UCSD-AML1 (cell line): ENCODE measurements at regions not wholly inside any gene's neighbourhood (a gene's known extent, or its start where the extent isn't known, plus 50 kb on each side); places are given as distances from the start of the nearest gene placed in this dataset.
"Not testable (repeated sequence)": the region's sequence is repeated elsewhere in the genome, so short reads cannot be mapped to it uniquely, and the experiment has no call there.

Source experiments
- DNase-seq: peaks from one replicate; lab custom pipeline; 2025; ENCODE audit not compliant: unreplicated experiment; lab: John Stamatoyannopoulos, UW

DNA sequence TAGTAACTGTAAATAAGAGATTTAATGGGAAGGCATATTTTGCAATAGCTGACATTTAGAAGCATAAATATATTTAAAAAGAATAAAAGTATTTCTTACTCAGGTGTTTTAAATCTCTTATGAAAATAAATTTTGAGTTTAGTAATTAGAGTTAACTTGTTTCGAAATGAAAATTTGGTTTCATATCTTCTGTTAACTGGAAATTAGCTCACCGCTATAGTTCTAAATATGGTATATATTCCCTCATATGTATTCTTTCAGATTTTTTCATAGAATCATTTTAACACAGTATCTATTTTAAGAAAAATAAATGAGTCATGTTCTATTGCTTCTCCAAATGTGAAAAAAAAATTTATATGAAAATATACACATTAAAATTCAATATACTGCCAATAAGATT lies 434.1 kb downstream of the DTWD2 start:
- DNase-seq: no peak

DNA sequence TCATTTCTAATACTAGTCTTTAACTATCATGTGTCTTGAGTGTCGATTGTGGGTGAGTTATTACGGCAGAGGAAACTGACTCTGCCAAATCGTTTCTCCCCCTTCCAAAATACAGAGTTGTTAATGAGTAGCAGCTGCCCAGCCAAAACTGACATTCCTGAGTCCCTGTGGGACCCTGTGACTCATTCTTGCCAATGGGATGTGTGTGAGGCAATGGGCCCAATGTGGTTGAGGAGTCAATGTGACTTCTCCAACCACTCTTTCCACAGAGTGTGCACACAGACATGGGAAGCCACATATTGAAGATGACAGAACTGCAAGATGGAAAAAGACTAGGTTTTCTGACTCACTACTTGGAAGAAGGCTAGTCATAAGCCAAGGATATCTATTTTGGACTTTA lies 434.7 kb downstream of the DTWD2 start:
- no peak for DNase-seq

DNA sequence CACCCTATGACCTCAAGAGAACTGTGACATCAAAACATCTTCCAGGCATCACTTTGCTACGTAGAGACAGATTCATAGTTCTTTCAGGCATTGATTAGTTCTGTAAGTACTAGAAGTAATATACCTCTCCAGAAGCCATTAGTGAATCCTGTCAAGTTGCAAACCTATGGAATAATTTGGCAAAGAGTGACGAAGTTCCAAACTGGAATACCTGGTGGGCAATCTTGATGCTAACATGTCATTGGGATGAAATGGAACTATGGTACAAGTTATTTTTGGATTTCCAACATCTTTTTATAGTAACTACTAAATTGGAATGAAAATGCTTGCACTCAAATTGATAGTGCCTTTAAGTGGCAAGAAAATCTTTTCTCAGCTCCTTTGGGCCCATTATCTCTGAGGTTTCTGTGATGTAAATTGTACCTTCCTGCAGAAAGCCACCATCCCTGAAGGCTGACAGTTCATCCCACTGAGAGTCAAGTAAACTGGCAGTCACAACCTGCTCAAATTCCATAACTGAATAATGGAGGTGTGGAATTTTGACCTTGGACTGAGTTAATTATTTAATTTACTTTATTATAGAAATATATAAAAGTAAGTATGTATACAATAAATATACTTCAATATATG lies 435.5 kb downstream of the DTWD2 start:
- no peak for DNase-seq

DNA sequence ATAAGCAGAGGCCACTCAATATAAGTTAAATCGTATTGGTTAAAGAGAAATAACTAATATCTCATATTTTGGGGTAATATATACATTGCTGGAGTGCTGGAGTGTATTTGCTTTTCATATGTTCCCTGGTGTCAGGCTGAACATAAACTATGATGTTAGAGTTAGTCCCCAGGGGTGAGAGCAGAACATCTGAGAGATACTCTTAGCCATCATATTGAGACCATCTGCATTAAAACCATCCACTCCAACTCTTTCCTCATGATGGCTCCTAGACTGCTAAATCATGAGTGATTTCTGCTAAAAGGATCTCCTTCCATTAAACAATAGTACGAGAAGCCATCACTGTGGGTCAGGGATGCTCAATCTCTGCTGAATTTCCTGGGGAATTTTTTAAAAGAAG lies 436.2 kb downstream of the DTWD2 start:
- no peak for DNase-seq

GRCh38 chr5:118551716-118552115 lies 436.6 kb downstream of the DTWD2 start:
- DNase-seq: no peak

DNA sequence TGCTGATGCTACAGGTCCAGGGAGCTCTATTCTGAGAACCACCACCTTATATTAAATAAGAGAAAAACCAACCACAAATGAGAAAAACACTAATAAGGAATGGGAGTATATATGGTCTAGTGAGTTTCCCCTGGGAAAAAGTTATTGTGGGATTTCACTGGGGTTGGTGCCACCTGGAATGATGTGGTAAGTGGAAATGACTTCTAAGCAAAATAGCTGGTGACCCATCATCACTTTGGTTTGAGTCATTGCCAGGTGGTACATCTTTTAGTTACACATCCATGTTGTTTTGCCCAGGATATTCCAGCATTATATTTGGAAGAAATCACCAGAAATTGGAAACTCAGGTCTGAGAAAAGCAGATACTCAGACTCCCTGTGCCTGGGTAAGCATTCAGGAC lies 437.3 kb downstream of the DTWD2 start:
- no peak for DNase-seq

- no peak for DNase-seq
Measured at GRCh38 chr5:118548761-118549720, 439.3 kb downstream of the DTWD2 start.

- DNase-seq: no peak
Measured at GRCh38 chr5:118545470-118545869, 442.9 kb downstream of the DTWD2 start.

DNA sequence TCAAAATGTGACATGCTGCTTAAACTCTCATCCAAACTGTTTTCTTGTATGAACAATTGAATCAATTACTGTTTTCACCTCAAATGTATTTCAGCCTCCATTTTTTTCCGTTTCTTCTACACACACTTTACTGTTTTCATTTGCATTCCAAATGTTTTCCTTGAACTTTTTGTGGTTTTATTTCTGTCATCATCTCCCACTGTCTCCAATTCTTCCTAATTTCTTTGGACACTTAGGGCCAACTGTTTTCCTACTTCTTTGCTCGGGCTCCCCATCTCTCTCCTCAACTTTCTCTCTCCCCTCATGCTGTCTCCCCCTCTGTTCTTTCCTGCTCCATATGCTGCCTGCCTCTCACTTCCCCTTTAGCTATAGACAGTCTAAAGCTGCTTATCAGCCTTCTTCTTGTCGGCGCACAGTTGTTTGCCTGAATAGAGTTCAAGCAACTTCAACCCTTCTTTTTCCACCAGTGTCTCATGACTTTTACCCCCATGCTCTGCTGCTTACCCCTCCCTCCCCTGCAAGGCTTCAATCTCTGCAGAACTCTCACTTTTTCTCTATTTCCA lies 443.4 kb downstream of the DTWD2 start:
- DNase-seq: no peak

GRCh38 chr5:118533923-118534322 lies 454.4 kb downstream of the DTWD2 start:
- no peak for DNase-seq

DNA sequence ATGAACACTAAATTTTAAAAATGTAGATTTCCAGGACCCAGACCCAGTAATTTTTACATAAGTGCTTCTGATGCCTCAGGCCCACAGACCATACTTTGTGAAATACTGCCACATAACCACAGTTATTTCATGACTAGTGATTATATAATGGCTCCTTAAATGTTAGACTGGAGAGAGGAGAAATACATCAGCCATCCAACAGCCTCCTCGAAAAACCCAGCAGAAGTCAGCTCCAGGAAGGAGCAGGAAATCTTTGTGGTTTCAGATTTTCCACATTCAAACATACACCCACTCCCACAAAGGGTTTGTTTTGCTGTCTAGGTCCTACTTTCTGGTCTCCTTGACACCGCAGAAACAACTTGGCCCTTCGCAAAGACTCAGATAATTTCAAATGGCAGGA lies 455.2 kb downstream of the DTWD2 start:
- DNase-seq: no peak

- DNase-seq: no peak
Measured at GRCh38 chr5:118531276-118531675, 457.1 kb downstream of the DTWD2 start.

DNA sequence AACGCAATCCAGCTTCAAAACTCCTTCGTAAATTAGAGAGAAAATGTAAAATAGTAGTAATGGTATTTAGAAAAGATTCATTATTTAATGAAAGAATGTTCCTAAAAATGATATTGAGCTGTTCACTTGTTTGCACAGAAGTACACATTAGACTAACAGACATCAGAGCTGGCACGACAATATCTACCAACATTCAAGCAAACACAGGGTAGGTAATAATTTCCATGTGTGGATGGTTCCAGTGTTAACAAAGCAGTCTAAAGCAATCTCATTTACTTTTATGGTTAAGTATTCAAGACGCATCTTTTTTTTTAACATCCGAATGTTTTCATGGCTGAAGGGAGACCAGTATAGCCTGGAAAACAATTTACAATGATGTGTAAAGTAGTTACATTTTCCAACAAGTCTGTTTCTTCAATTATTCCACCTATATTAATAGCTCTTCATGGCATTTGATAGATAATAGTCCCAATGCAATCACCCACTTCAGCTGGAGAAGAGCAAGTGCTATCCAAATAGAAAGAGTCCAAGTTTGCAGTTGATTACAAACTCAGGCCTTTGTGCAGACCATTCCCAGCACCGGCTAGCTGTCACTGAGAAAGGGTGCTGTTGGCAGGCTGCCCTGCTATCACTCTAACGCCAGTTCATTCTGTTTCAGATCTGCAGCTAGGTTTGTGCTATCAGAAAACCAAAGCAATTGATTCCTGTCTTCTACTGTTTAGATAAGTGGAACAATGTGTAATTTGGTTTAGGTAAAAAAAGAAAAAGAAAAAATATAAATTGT lies 458.8 kb downstream of the DTWD2 start:
- DNase-seq: no peak

GRCh38 chr5:118522626-118523025 lies 465.7 kb downstream of the DTWD2 start:
- no peak for DNase-seq

GRCh38 chr5:118520771-118521415 lies 467.5 kb downstream of the DTWD2 start:
- no peak for DNase-seq

DNA sequence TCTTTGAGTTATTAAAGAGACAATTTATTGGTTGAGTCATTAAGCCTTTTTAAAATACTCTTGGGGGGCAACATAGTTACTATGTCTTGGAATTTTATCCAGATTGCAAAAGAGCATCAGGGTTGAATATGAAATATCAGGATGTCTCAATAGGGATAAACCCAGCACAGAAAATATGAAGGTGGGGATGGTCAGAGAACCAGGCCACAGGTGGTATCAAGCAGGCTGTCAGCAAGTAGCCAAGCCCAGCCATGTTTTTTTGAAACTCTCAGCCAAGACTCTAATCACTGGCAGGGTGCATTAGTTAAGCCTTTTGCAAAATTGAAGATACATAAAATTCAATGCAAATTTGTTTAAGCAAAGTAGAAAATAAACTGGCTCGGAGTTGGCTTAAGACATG lies 468.9 kb downstream of the DTWD2 start:
- no peak for DNase-seq

- DNase-seq: no peak
Measured at GRCh38 chr5:118518720-118519119, 469.6 kb downstream of the DTWD2 start.

- DNase-seq: no peak
Measured at GRCh38 chr5:118511846-118512245, 476.5 kb downstream of the DTWD2 start.

GRCh38 chr5:118506217-118506852 lies 482.0 kb downstream of the DTWD2 start:
- DNase-seq: no peak

DNA sequence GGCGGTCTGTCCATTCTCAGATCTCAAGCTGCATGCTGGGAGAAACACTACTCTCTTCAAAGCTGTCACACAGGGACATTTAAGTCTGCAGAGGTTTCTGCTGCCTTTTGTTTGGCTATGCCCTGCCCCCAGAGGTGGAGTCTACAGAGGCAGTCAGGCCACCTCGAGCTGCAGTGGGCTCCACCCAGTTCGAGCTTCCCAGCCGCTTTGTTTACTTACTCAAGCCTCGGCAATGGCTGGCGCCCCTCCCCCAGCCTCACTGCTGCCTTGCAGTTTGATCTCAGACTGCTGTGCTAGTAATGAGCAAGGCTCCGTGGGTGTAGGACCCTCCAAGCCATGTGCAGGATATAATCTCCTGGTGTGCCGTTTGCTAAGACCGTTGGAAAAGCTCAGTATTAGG lies 486.1 kb downstream of the DTWD2 start:
- not testable (repeated sequence) for DNase-seq
